OCI-LY3 (cell line): ENCODE measurements at regions not wholly inside any gene's neighbourhood (a gene's known extent, or its start where the extent isn't known, plus 50 kb on each side); places are given as distances from the start of the nearest gene placed in this dataset.

Experiments used
- EZH2phosphoT487 ChIP-seq: fragments of 200-600 bp; shearing (Covaris generic); IDR thresholded peaks from 2 replicates; pipeline ENCODE4 v1.6.1; 2018; ENCODE audit warnings: antibody characterized with exemption, mixed run types, low read depth
- TF ChIP-seq, protein P1 (sequence below): fragments of 200-600, 300-600 bp; sonication (generic); IDR thresholded peaks from 2 replicates; pipeline ENCODE4 v1.5.1; 2014; ENCODE audit warnings: antibody characterized with exemption, low read length, low read depth

DNA sequence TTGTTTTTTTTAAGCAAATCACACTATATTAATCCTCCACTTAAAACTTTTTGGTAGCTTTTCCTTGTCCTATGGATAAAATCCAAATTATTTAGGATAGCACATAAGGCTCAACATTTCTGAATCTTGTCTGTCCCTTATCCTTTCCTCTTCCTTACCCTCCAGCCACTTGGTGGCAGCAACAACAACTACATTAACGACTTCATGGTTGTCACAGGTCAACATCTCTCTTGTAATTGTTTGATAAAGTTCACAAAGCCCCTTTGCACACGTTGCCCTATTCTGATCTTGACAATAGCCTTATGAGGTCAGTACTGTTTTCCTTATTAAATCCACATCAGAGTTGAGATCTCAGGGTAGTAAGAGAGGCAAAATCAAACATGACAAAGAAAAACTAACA, 269.0 kb upstream of the PABPC4L start:
- TF ChIP-seq, protein P1, sequence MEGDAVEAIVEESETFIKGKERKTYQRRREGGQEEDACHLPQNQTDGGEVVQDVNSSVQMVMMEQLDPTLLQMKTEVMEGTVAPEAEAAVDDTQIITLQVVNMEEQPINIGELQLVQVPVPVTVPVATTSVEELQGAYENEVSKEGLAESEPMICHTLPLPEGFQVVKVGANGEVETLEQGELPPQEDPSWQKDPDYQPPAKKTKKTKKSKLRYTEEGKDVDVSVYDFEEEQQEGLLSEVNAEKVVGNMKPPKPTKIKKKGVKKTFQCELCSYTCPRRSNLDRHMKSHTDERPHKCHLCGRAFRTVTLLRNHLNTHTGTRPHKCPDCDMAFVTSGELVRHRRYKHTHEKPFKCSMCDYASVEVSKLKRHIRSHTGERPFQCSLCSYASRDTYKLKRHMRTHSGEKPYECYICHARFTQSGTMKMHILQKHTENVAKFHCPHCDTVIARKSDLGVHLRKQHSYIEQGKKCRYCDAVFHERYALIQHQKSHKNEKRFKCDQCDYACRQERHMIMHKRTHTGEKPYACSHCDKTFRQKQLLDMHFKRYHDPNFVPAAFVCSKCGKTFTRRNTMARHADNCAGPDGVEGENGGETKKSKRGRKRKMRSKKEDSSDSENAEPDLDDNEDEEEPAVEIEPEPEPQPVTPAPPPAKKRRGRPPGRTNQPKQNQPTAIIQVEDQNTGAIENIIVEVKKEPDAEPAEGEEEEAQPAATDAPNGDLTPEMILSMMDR, result peak; percentile 89
- TF ChIP-seq EZH2phosphoT487, result no peak
